ENCODE measurements at regions not wholly inside any gene's neighbourhood (a gene's known extent, or its start where the extent isn't known, plus 50 kb on each side); places are given as distances from the start of the nearest gene placed in this dataset.

GRCh38 chr21:35198982-35199732 lies 150.1 kb upstream of the RUNX1 start:
- dilution Hi-C loops (cut with MboI; ENCODE audit: extremely low pct_ligation_motif_present, low sequenced_read_pairs) (no loop called here), intact Hi-C loops (cut with micrococcal nuclease) (no loop called here)
- Histone ChIP-seq H2AFZ (ENCODE audit: low read depth, low read length) (no peak overlapping the region), H3K4me1 (ENCODE audit: control insufficient read depth, extremely low read depth, insufficient read depth, low read length) (peaks cover 19% of the 10 kb centered on the region), H3K79me2 (ENCODE audit: control insufficient read depth, insufficient read depth, low read length) (no peaks in the 10 kb centered on the region), H3K9ac (replicated peaks; ENCODE audit: extremely low read depth, insufficient read depth, low read length) (no peak overlapping the region), H3K4me2 (ENCODE audit: insufficient read depth, low read length) (no peak overlapping the region), H3K9me3 (replicated peaks; ENCODE audit: control insufficient read depth, insufficient read depth, low read length) (no peaks in the 10 kb centered on the region), H3K9me1 (replicated peaks; ENCODE audit: control insufficient read depth, extremely low read depth, insufficient read depth, low read length) (no peaks in the 10 kb centered on the region), H4K20me1 (replicated peaks; ENCODE audit: control insufficient read depth, extremely low read depth, insufficient read depth, low read length) (no peaks in the 10 kb centered on the region), H3K36me3 (ENCODE audit: control insufficient read depth in 2 of 2, extremely low read depth in 1 of 2, insufficient read depth in 2 of 2, low read length in 2 of 2) (no peaks in the 10 kb centered on the region), H3K27me3 (ENCODE audit: control insufficient read depth in 2 of 2, insufficient read depth in 2 of 2, low read length in 2 of 2) (no peaks in the 10 kb centered on the region), H3K27ac (ENCODE audit: insufficient read depth, low read depth, low read length) (no peak overlapping the region), H3K4me3 (replicated peaks in 1 of 3; ENCODE audit: insufficient read depth in 1 of 3, low read depth in 1 of 3, low read length in 3 of 3) (no peak overlapping the region)
- ChIA-PET CTCF (no interaction called here), POLR2A (interaction anchor here (0.8 kb wide), 1 partner anchor 736 kb away, joined by 4 read pairs; no protein-coding TSS in a partner anchor)
- peak; percentile 48 for FAIRE-seq
- no peak for DNase-seq (ENCODE audit: low read depth, low spot score)
- BruUV-seq (replicated peaks): no TSS peak
- no peak for TF ChIP-seq JUN (IDR thresholded peaks at IDR 0.05; ENCODE audit: borderline replicate concordance, insufficient read depth, insufficient read length, low read depth)
- TF ChIP-seq CTCF (IDR thresholded peaks at IDR 0.05; ENCODE audit: extremely low read depth in 1 of 2, insufficient read depth in 1 of 2, low read depth in 1 of 2, low read length in 2 of 2): no peak
- TF ChIP-seq EZH2 (IDR thresholded peaks at IDR 0.05; ENCODE audit: borderline replicate concordance, low read depth, low read length, severe bottlenecking): no peak
- TF ChIP-seq GATA2 (IDR thresholded peaks at IDR 0.05; ENCODE audit: insufficient read depth, insufficient read length, low read depth, low read length): no peak
- TF ChIP-seq FOS (IDR thresholded peaks at IDR 0.05; ENCODE audit: borderline replicate concordance, insufficient read depth, low read length): no peak
- no peak for TF ChIP-seq POLR2A (IDR thresholded peaks at IDR 0.05; ENCODE audit: low read depth, low read length)

Measured in endothelial cell of umbilical vein (primary cell).